ENCODE measurements at regions not wholly inside any gene's neighbourhood (a gene's known extent, or its start where the extent isn't known, plus 50 kb on each side); places are given as distances from the start of the nearest gene placed in this dataset.

DNA sequence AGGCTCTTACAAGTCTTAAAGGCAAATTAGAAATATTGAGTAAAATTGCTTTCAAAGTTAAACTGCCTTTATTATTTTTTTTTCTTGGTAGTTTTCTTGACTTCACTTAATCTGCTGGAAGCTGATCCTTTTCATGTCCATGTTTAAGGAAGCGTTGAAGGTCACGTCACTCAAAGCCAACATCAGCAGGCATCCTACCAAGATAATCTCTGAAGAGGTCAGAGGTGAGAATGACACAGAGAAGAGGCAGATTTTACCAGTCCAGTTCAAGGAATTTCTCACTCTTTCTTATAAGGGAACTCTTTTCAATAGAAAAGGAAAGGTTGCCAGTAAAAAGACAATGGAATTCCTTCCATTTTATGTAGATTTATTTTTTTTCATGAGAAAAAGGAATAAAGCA, 259.8 kb downstream of the ANXA1 start:
- dilution Hi-C loops (cut with HindIII; ENCODE audit: low sequenced_read_pairs, unreplicated experiment) (no loop called here), in situ Hi-C loops (cut with MboI; ENCODE audit: low sequenced_read_pairs) (no loop called here), intact Hi-C loops (cut with micrococcal nuclease) (no loop called here)
- H3K9me1 ChIP-seq (ENCODE audit: insufficient read depth, low read length), result no peaks in the 10 kb centered on the region
- no peak overlapping the region for H3K14ac ChIP-seq (replicated peaks; ENCODE audit: low read depth, low read length)
- H4K8ac ChIP-seq (ENCODE audit: low read depth in 2 of 2, low read length in 2 of 2), result no peak overlapping the region
- no peak overlapping the region for H3K9ac ChIP-seq (ENCODE audit: low read depth, low read length)
- H3K23ac ChIP-seq (ENCODE audit: low read depth, low read length), result no peak overlapping the region
- H3K18ac ChIP-seq (ENCODE audit: low read depth, low read length), result no peak overlapping the region
- H2BK120ac ChIP-seq (ENCODE audit: low read depth, low read length), result no peak overlapping the region
- ChIA-PET POLR2A (ENCODE audit: unreplicated experiment) (no interaction called here), CTCF (no interaction called here)
- no TSS peak for BruUV-seq (replicated peaks)
- H4K91ac ChIP-seq (ENCODE audit: insufficient read depth, low read depth, low read length), result no peak overlapping the region
- H3K56ac ChIP-seq (ENCODE audit: extremely low read depth, insufficient read depth, low read length), result no peak overlapping the region
- no peak overlapping the region for H3K4me3 ChIP-seq (ENCODE audit: insufficient read depth, low read depth, low read length)
- no peaks in the 10 kb centered on the region for H4K20me1 ChIP-seq (ENCODE audit: insufficient read depth, low read length)
- ATAC-seq (ENCODE audit: low read depth) (no peak), DNase-seq (no peak)
- H3K9me3 ChIP-seq (ENCODE audit: control insufficient read depth, insufficient read depth, low read length), result no peaks in the 10 kb centered on the region
- no peaks in the 10 kb centered on the region for H3K79me1 ChIP-seq (ENCODE audit: low read depth in 1 of 2, low read length in 2 of 2)
- no peaks in the 10 kb centered on the region for H3K27me3 ChIP-seq (ENCODE audit: control insufficient read depth, insufficient read depth, low read length)
- H2AFZ ChIP-seq (replicated peaks; ENCODE audit: low read length, poor library complexity), result no peak overlapping the region
- H2AK9ac ChIP-seq (replicated peaks; ENCODE audit: low read depth, low read length, poor library complexity), result no peak overlapping the region
- no peak overlapping the region for H2BK5ac ChIP-seq (ENCODE audit: low read depth, low read length, poor library complexity, severe bottlenecking)
- no CpG with 5 or more reads among the region's 2 CpGs for WGBS, 2 experiments (ENCODE audit: extremely low coverage in 2 of 2, insufficient read length in 1 of 2)
- no peaks in the 10 kb centered on the region for H3K36me3 ChIP-seq (ENCODE audit: control insufficient read depth, insufficient read depth, low read length)
- H3K27ac ChIP-seq (ENCODE audit: insufficient read depth, low read length), result no peak overlapping the region
- H2BK15ac ChIP-seq (ENCODE audit: low read depth, low read length), result no peak overlapping the region
- TF ChIP-seq MAZ (IDR thresholded peaks at IDR 0.05; ENCODE audit: borderline replicate concordance, low read depth, low read length) (no peak), CEBPB (IDR thresholded peaks at IDR 0.05; ENCODE audit: low read depth, low read length) (no peak), NFE2L2 (IDR thresholded peaks at IDR 0.05; ENCODE audit: low read depth, low read length) (no peak), FOS (IDR thresholded peaks at IDR 0.05; ENCODE audit: low read depth, low read length) (no peak), POLR2A (IDR thresholded peaks at IDR 0.05; ENCODE audit: low read depth, low read length) (no peak)
- H2BK20ac ChIP-seq (ENCODE audit: low read depth, low read length), result no peak overlapping the region
- no peak overlapping the region for H3K4me2 ChIP-seq (ENCODE audit: low read depth, low read length)
- H3K4ac ChIP-seq (ENCODE audit: low read depth, low read length), result no peak overlapping the region
- H3K4me1 ChIP-seq (ENCODE audit: control insufficient read depth, insufficient read depth, low read length), result no peaks in the 10 kb centered on the region
- no peak overlapping the region for H4K5ac ChIP-seq (ENCODE audit: low read depth, low read length)
- H2AK5ac ChIP-seq (ENCODE audit: low read depth, low read length), result no peak overlapping the region

Measured in IMR-90 (cell line).